Liver (tissue), 8 donors: ENCODE measurements at regions not wholly inside any gene's neighbourhood (a gene's known extent, or its start where the extent isn't known, plus 50 kb on each side); places are given as distances from the start of the nearest gene placed in this dataset.

Experiments used
- DNase-seq: peaks from one replicate; pipeline ENCODE4 v3.0.0-alpha.2; 2017; ENCODE audit warnings: low spot score
- H3K27ac ChIP-seq, 2 donors: one replicate each; pipeline ENCODE4 v1.7.0; 2013; ENCODE audit warnings: inconsistent platforms in 2 of 2, low read length in 2 of 2, control low read depth in 1 of 2, low read depth in 1 of 2, mild to moderate bottlenecking in 1 of 2
- H3K27me3 ChIP-seq, 4 donors: one replicate each; pipeline versions ENCODE4 v1.6.1 to v1.7.0; 2013; ENCODE audit warnings: low read length in 3 of 4, inconsistent platforms in 1 of 4, mild to moderate bottlenecking in 1 of 4, moderate library complexity in 1 of 4; ENCODE audit not compliant: control insufficient read depth in 4 of 4, insufficient read depth in 4 of 4
- H3K36me3 ChIP-seq, 4 donors: one replicate each; pipeline versions ENCODE4 v1.6.1 to v1.7.0; 2013; ENCODE audit warnings: low read length in 3 of 4, mild to moderate bottlenecking in 3 of 4, low read depth in 1 of 4, moderate library complexity in 1 of 4; ENCODE audit not compliant: control insufficient read depth in 4 of 4, insufficient read depth in 3 of 4
- H3K4me1 ChIP-seq, 4 donors: one replicate each; pipeline versions ENCODE4 v1.6.1 to v1.7.0; 2013; ENCODE audit warnings: low read length in 3 of 4, mild to moderate bottlenecking in 3 of 4, moderate library complexity in 1 of 4; ENCODE audit not compliant: control insufficient read depth in 4 of 4, insufficient read depth in 4 of 4
- H3K4me3 ChIP-seq, 3 donors: one replicate each; pipeline versions ENCODE4 v1.6.1 to v1.7.0; 2013; ENCODE audit warnings: low read length in 3 of 3, control low read depth in 1 of 3, low read depth in 1 of 3, mild to moderate bottlenecking in 1 of 3
- H3K9ac ChIP-seq, 2 donors: one replicate each; pipeline ENCODE4 v1.7.0; 2013; ENCODE audit warnings: low read length in 2 of 2, mild to moderate bottlenecking in 2 of 2, moderate library complexity in 2 of 2, control low read depth in 1 of 2, low read depth in 1 of 2
- H3K9me3 ChIP-seq, 4 donors: one replicate each; pipeline versions ENCODE4 v1.6.1 to v1.7.0; 2013; ENCODE audit warnings: low read length in 3 of 4; ENCODE audit not compliant: control insufficient read depth in 4 of 4
- EGR1 ChIP-seq, 2 donors: IDR thresholded peaks; 2 replicates each; pipeline ENCODE4 v1.6.1; 2016 to 2018; ENCODE audit warnings: antibody characterized with exemption in 2 of 2, low read depth in 2 of 2
- FOXA1 ChIP-seq: IDR thresholded peaks from 2 replicates; pipeline ENCODE4 v1.6.1; 2016; ENCODE audit warnings: antibody characterized with exemption
- FOXA2 ChIP-seq: IDR thresholded peaks from 2 replicates; pipeline ENCODE4 v1.6.1; 2016; ENCODE audit warnings: antibody characterized with exemption
- GABPA ChIP-seq, 2 donors: IDR thresholded peaks in 1 of 2; conservative IDR thresholded peaks in 1 of 2; 2 replicates each; pipeline ENCODE4 v1.6.1; 2016; ENCODE audit warnings: antibody characterized with exemption in 2 of 2, mild to moderate bottlenecking in 1 of 2, moderate library complexity in 1 of 2
- HNF4A ChIP-seq, 2 donors: conservative IDR thresholded peaks; 2 replicates each; pipeline ENCODE4 v1.6.1; 2016; ENCODE audit warnings: antibody characterized with exemption in 2 of 2, mild to moderate bottlenecking in 2 of 2
- HNF4G ChIP-seq: IDR thresholded peaks from 2 replicates; pipeline ENCODE4 v1.6.1; 2016; ENCODE audit warnings: antibody characterized with exemption
- JUND ChIP-seq, 2 donors: IDR thresholded peaks; 2 replicates each; pipeline ENCODE4 v1.6.1; 2016; ENCODE audit warnings: antibody characterized with exemption in 2 of 2
- MAX ChIP-seq: IDR thresholded peaks from 2 replicates; pipeline ENCODE4 v1.6.1; 2016; ENCODE audit warnings: antibody characterized with exemption
- NR2F2 ChIP-seq: IDR thresholded peaks from 2 replicates; pipeline ENCODE4 v1.6.1; 2016; ENCODE audit warnings: antibody characterized with exemption
- RAD21 ChIP-seq, 2 donors: IDR thresholded peaks; 2 replicates each; pipeline ENCODE4 v1.6.1; 2016; ENCODE audit warnings: antibody characterized with exemption in 2 of 2, mild to moderate bottlenecking in 2 of 2
- RXRA ChIP-seq, 2 donors: IDR thresholded peaks; 2 replicates each; pipeline ENCODE4 v1.6.1; 2017 to 2018; ENCODE audit warnings: antibody characterized with exemption in 2 of 2, mild to moderate bottlenecking in 1 of 2
- SP1 ChIP-seq: IDR thresholded peaks from 2 replicates; pipeline ENCODE4 v1.6.1; 2018; ENCODE audit warnings: antibody characterized with exemption, mild to moderate bottlenecking
- TAF1 ChIP-seq: conservative IDR thresholded peaks from 2 replicates; pipeline ENCODE4 v1.6.1; 2016; ENCODE audit warnings: antibody characterized with exemption, mild to moderate bottlenecking
- YY1 ChIP-seq: IDR thresholded peaks from 2 replicates; pipeline ENCODE4 v1.6.1; 2016; ENCODE audit warnings: antibody characterized with exemption, mild to moderate bottlenecking
- WGBS: extraction: QIAGEN DNeasy Blood & Tissue Kit; methylation state at CpG from one replicate; pipeline ENCODE4 v1.1.7; 2013; 5-methylcytosine and 5-hydroxymethylcytosine counted together
- TF ChIP-seq, protein P1 (sequence below): fragments of 150-350 bp; IDR thresholded peaks from 2 replicates; pipeline ENCODE4 v1.5.1; 2017; ENCODE audit warnings: improper control_type of control experiment, low read depth, low read length; ENCODE audit not compliant: missing input control
- TF ChIP-seq, protein P2 (sequence below): IDR thresholded peaks from 2 replicates; pipeline ENCODE4 v1.6.1; 2016; ENCODE audit warnings: antibody characterized with exemption, mild to moderate bottlenecking
- TF ChIP-seq, protein P3 (sequence below): IDR thresholded peaks from 2 replicates; pipeline ENCODE4 v1.6.1; 2016; ENCODE audit warnings: antibody characterized with exemption
- TF ChIP-seq, protein P4 (sequence below): IDR thresholded peaks from 2 replicates; pipeline ENCODE4 v1.6.1; 2016; ENCODE audit warnings: antibody characterized with exemption
- donor health status: healthy.
- donor health status: healthy.
- donor health status: healthy.
- donor health status: healthy.
- donor health status: healthy.

DNA sequence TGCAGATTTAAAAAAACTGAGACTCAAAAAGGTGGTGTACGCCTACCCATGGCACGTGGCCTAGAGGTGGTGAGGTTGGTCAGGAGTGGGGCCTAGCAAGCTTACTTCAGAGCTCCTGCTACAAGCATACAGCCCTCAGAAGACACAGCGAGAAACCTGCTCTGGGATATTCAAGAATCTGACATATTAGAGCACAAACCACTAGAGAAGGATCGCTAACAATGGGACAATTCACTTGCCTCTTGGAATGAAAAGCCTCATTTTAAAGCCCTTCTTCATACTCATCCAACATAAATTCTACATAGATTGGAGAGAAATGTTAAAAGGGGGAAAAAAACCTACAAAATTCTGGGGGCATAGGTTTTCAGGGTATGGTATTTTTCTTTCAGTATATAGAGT, 118.0 kb upstream of the ARHGEF3 start:
- TF ChIP-seq HNF4A (conservative IDR thresholded peaks at IDR 0.05) (no peak), FOXA2 (no peak), SP1 (no peak), FOXA1 (no peak), MAX (no peak), HNF4G (no peak), JUND (IDR thresholded peaks at IDR 0.05) (no peak), RXRA (IDR thresholded peaks at IDR 0.05) (no peak), EGR1 (IDR thresholded peaks at IDR 0.05; ENCODE audit: low read depth in 2 of 2) (no peak), YY1 (no peak), NR2F2 (no peak), TAF1 (no peak), GABPA (IDR thresholded peaks at IDR 0.05 in 1 of 2, conservative IDR thresholded peaks at IDR 0.05 in 1 of 2) (no peak), RAD21 (IDR thresholded peaks at IDR 0.05) (no peak)
- TF ChIP-seq, protein P1, sequence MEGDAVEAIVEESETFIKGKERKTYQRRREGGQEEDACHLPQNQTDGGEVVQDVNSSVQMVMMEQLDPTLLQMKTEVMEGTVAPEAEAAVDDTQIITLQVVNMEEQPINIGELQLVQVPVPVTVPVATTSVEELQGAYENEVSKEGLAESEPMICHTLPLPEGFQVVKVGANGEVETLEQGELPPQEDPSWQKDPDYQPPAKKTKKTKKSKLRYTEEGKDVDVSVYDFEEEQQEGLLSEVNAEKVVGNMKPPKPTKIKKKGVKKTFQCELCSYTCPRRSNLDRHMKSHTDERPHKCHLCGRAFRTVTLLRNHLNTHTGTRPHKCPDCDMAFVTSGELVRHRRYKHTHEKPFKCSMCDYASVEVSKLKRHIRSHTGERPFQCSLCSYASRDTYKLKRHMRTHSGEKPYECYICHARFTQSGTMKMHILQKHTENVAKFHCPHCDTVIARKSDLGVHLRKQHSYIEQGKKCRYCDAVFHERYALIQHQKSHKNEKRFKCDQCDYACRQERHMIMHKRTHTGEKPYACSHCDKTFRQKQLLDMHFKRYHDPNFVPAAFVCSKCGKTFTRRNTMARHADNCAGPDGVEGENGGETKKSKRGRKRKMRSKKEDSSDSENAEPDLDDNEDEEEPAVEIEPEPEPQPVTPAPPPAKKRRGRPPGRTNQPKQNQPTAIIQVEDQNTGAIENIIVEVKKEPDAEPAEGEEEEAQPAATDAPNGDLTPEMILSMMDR: no peak
- TF ChIP-seq, protein P2, sequence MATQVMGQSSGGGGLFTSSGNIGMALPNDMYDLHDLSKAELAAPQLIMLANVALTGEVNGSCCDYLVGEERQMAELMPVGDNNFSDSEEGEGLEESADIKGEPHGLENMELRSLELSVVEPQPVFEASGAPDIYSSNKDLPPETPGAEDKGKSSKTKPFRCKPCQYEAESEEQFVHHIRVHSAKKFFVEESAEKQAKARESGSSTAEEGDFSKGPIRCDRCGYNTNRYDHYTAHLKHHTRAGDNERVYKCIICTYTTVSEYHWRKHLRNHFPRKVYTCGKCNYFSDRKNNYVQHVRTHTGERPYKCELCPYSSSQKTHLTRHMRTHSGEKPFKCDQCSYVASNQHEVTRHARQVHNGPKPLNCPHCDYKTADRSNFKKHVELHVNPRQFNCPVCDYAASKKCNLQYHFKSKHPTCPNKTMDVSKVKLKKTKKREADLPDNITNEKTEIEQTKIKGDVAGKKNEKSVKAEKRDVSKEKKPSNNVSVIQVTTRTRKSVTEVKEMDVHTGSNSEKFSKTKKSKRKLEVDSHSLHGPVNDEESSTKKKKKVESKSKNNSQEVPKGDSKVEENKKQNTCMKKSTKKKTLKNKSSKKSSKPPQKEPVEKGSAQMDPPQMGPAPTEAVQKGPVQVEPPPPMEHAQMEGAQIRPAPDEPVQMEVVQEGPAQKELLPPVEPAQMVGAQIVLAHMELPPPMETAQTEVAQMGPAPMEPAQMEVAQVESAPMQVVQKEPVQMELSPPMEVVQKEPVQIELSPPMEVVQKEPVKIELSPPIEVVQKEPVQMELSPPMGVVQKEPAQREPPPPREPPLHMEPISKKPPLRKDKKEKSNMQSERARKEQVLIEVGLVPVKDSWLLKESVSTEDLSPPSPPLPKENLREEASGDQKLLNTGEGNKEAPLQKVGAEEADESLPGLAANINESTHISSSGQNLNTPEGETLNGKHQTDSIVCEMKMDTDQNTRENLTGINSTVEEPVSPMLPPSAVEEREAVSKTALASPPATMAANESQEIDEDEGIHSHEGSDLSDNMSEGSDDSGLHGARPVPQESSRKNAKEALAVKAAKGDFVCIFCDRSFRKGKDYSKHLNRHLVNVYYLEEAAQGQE: no peak
- TF ChIP-seq, protein P3, sequence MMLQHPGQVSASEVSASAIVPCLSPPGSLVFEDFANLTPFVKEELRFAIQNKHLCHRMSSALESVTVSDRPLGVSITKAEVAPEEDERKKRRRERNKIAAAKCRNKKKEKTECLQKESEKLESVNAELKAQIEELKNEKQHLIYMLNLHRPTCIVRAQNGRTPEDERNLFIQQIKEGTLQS: no peak
- TF ChIP-seq, protein P4, sequence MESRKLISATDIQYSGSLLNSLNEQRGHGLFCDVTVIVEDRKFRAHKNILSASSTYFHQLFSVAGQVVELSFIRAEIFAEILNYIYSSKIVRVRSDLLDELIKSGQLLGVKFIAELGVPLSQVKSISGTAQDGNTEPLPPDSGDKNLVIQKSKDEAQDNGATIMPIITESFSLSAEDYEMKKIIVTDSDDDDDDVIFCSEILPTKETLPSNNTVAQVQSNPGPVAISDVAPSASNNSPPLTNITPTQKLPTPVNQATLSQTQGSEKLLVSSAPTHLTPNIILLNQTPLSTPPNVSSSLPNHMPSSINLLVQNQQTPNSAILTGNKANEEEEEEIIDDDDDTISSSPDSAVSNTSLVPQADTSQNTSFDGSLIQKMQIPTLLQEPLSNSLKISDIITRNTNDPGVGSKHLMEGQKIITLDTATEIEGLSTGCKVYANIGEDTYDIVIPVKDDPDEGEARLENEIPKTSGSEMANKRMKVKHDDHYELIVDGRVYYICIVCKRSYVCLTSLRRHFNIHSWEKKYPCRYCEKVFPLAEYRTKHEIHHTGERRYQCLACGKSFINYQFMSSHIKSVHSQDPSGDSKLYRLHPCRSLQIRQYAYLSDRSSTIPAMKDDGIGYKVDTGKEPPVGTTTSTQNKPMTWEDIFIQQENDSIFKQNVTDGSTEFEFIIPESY: no peak
- H3K36me3 ChIP-seq: no peaks in the 10 kb centered on the region
- WGBS: 86% methylated on average over 4 of the region's 4 CpGs
- H3K4me1 ChIP-seq: peaks cover 0 to 2% (median 0%) of the 10 kb centered on the region in 4 donors
- no peak overlapping the region for H3K4me3 ChIP-seq
- H3K9ac ChIP-seq: no peak overlapping the region
- no peak overlapping the region for H3K27ac ChIP-seq
- H3K27me3 ChIP-seq: no peaks in the 10 kb centered on the region
- H3K9me3 ChIP-seq: no peaks in the 10 kb centered on the region
- no peak for DNase-seq
